HepG2 (cell line): ENCODE measurements at regions not wholly inside any gene's neighbourhood (a gene's known extent, or its start where the extent isn't known, plus 50 kb on each side); places are given as distances from the start of the nearest gene placed in this dataset.

Experiments used
- FIP1L1 ChIP-seq: fragments of 200-400 bp; formaldehyde crosslinking; IDR thresholded peaks from 2 replicates; pipeline ENCODE4 v1.6.1; 2018; ENCODE audit warnings: low read depth, mild to moderate bottlenecking, low read length, moderate library complexity, borderline replicate concordance; ENCODE audit not compliant: insufficient read depth
- FOXA3 ChIP-seq: IDR thresholded peaks from 2 replicates; pipeline ENCODE4 v1.6.1; 2016; ENCODE audit warnings: missing genetic modification reagents, missing compliant biosample characterization
- GATAD2A ChIP-seq: IDR thresholded peaks from 2 replicates; pipeline ENCODE4 v1.6.1; 2016
- HIVEP1 ChIP-seq: sonication (generic); formaldehyde crosslinking; IDR thresholded peaks from 2 replicates; pipeline ENCODE4 v1.4.0; 2020; ENCODE audit warnings: mild to moderate bottlenecking, missing genetic modification reagents
- HNF4G ChIP-seq, 2 experiments: sonication (generic) in 1 of 2; formaldehyde crosslinking in 1 of 2; IDR thresholded peaks; 2 replicates each; pipeline versions ENCODE4 v1.4.0 to v1.6.1; 2011 to 2020; ENCODE audit warnings: borderline replicate concordance in 2 of 2, low read depth in 2 of 2, mild to moderate bottlenecking in 2 of 2, low read length in 1 of 2, missing genetic modification reagents in 1 of 2, moderate library complexity in 1 of 2
- MED13 ChIP-seq: sonication (generic); formaldehyde crosslinking; IDR thresholded peaks from 2 replicates; pipeline ENCODE4 v1.5.0; 2020; ENCODE audit warnings: missing genetic modification reagents
- MTF1 ChIP-seq: sonication (generic); formaldehyde crosslinking; IDR thresholded peaks from 2 replicates; pipeline ENCODE4 v1.5.0; 2020; ENCODE audit warnings: missing genetic modification reagents
- NCOA2 ChIP-seq: sonication (generic); formaldehyde crosslinking; IDR thresholded peaks from 2 replicates; pipeline ENCODE4 v1.8.0; 2022; ENCODE audit warnings: inconsistent platforms
- NFIC ChIP-seq: IDR thresholded peaks from 2 replicates; pipeline ENCODE4 v1.6.1; 2012; ENCODE audit warnings: mild to moderate bottlenecking, low read length, inconsistent platforms
- ONECUT2 ChIP-seq: sonication (generic); formaldehyde crosslinking; IDR thresholded peaks from 2 replicates; pipeline ENCODE4 v1.4.0; 2020; ENCODE audit warnings: missing genetic modification reagents
- RARA ChIP-seq: IDR thresholded peaks from 2 replicates; pipeline ENCODE4 v1.6.1; 2016; ENCODE audit warnings: missing genetic modification reagents, missing compliant biosample characterization
- SOX13 ChIP-seq, 3 experiments: fragments of 450-650 bp in 1 of 3; sonication (generic) in 1 of 3; formaldehyde crosslinking in 1 of 3; IDR thresholded peaks in 2 of 3; conservative IDR thresholded peaks in 1 of 3; 2 replicates each; pipeline versions ENCODE4 v1.5.0 to v1.6.1; 2016 to 2020; ENCODE audit warnings: antibody characterized with exemption in 1 of 3, mild to moderate bottlenecking in 1 of 3, missing compliant biosample characterization in 1 of 3, missing genetic modification reagents in 1 of 3, moderate library complexity in 1 of 3
- ZBTB33 ChIP-seq: sonication (generic); formaldehyde crosslinking; IDR thresholded peaks from 2 replicates; pipeline ENCODE4 v1.4.0; 2020; ENCODE audit warnings: missing genetic modification reagents
- ZBTB7A ChIP-seq: sonication (generic); formaldehyde crosslinking; IDR thresholded peaks from 2 replicates; pipeline ENCODE4 v1.8.0; 2022; ENCODE audit warnings: mild to moderate bottlenecking, missing genetic modification reagents
- ZMYM2 ChIP-seq: sonication (generic); formaldehyde crosslinking; IDR thresholded peaks from 2 replicates; pipeline ENCODE4 v1.8.0; 2022; ENCODE audit warnings: mild to moderate bottlenecking, missing genetic modification reagents
- ZMYM3 ChIP-seq: sonication (generic); formaldehyde crosslinking; IDR thresholded peaks from 2 replicates; pipeline ENCODE4 v1.5.1; 2020; ENCODE audit warnings: mild to moderate bottlenecking, missing genetic modification reagents
- ZMYM4 ChIP-seq: sonication (generic); formaldehyde crosslinking; IDR thresholded peaks from 2 replicates; pipeline ENCODE4 v1.8.1; 2023; ENCODE audit warnings: mild to moderate bottlenecking, missing genetic modification reagents
- ZNF205 ChIP-seq: IDR thresholded peaks from 2 replicates; pipeline ENCODE4 v1.6.1; 2018; ENCODE audit warnings: missing biosample characterization, missing genetic modification reagents
- ZNF276 ChIP-seq: sonication (generic); formaldehyde crosslinking; IDR thresholded peaks from 2 replicates; pipeline ENCODE4 v1.4.0; 2020; ENCODE audit warnings: mild to moderate bottlenecking, low read depth, missing genetic modification reagents
- ZNF574 ChIP-seq: sonication (generic); formaldehyde crosslinking; IDR thresholded peaks from 2 replicates; pipeline ENCODE4 v1.4.0; 2020; ENCODE audit warnings: missing genetic modification reagents
- ZNF747 ChIP-seq: sonication (generic); formaldehyde crosslinking; IDR thresholded peaks from 2 replicates; pipeline ENCODE4 v1.8.1; 2023; ENCODE audit warnings: missing genetic modification reagents, mild to moderate bottlenecking, borderline replicate concordance
- ZNF749 ChIP-seq: sonication (generic); formaldehyde crosslinking; IDR thresholded peaks from 2 replicates; pipeline ENCODE4 v1.8.0; 2022; ENCODE audit warnings: mild to moderate bottlenecking, missing genetic modification reagents, moderate library complexity, borderline replicate concordance
- ZSCAN12 ChIP-seq: sonication (generic); formaldehyde crosslinking; IDR thresholded peaks from 2 replicates; pipeline ENCODE4 v1.9.0; 2021; ENCODE audit warnings: mild to moderate bottlenecking, missing genetic modification reagents

GRCh38 chr5:57692582-57693487, 210.2 kb upstream of the ACTBL2 start (continued):
- TF ChIP-seq ZNF749 (CRISPR knock-in tag): no peak
- peak; percentile 52; the same call in 1 of the 2 replicates for TF ChIP-seq ZMYM2 (CRISPR knock-in tag)
- TF ChIP-seq MTF1 (CRISPR knock-in tag): no peak
- TF ChIP-seq ZNF574 (CRISPR knock-in tag): peak; percentile 56
- no peak for TF ChIP-seq ZBTB7A
- TF ChIP-seq MED13 (CRISPR knock-in tag): no peak
- peak; percentile 83 for TF ChIP-seq ZMYM4
- TF ChIP-seq HIVEP1 (CRISPR knock-in tag): no peak
- no peak for TF ChIP-seq ZNF276 (CRISPR knock-in tag)
- TF ChIP-seq ZNF747 (CRISPR knock-in tag): no peak
- TF ChIP-seq ZMYM3: peak; percentile 44; the same call in 1 of the 2 replicates
- TF ChIP-seq NFIC: no peak
- 0 out of 2 replicates have a peak, but pooled peaks have one; percentile 12 for TF ChIP-seq ZBTB33 (CRISPR knock-in tag)
- TF ChIP-seq RARA (CRISPR knock-in tag): peak; percentile 95
- peak; percentile 73 for TF ChIP-seq FOXA3 (CRISPR knock-in tag)
- peak; percentile 91 for TF ChIP-seq GATAD2A (CRISPR knock-in tag)
- no peak for TF ChIP-seq FIP1L1
- TF ChIP-seq ZSCAN12 (CRISPR knock-in tag): no peak
- TF ChIP-seq SOX13 (IDR thresholded peaks at IDR 0.05): no peak
- TF ChIP-seq SOX13 (CRISPR knock-in tag; conservative IDR thresholded peaks at IDR 0.05 in 1 of 2, IDR thresholded peaks at IDR 0.05 in 1 of 2): peak in 1 of 2 experiments; percentile 67; a peak in 1 of 4 replicates
- TF ChIP-seq HNF4G (IDR thresholded peaks at IDR 0.05; ENCODE audit: borderline replicate concordance, low read depth, low read length): peak; percentile 40; the same call in 1 of the 2 replicates
- TF ChIP-seq HNF4G (CRISPR knock-in tag; IDR thresholded peaks at IDR 0.05; ENCODE audit: borderline replicate concordance, low read depth): 0 out of 2 replicates have a peak, but pooled peaks have one; percentile 23
- TF ChIP-seq ONECUT2 (CRISPR knock-in tag): 0 out of 2 replicates have a peak, but pooled peaks have one; percentile 5
- TF ChIP-seq ZNF205 (CRISPR knock-in tag): 0 out of 2 replicates have a peak, but pooled peaks have one; percentile 14
- peak; percentile 74 for TF ChIP-seq NCOA2 (CRISPR knock-in tag)
